ENCODE measurements at regions not wholly inside any gene's neighbourhood (a gene's known extent, or its start where the extent isn't known, plus 50 kb on each side); places are given as distances from the start of the nearest gene placed in this dataset.

- TF ChIP-seq CTCF (IDR thresholded peaks at IDR 0.05) (no peak), POLR2A (IDR thresholded peaks at IDR 0.05) (no peak)
These were observed 843.2 kb upstream of the ID2 start for GRCh38 chr2:7838669-7839068.
